ENCODE measurements at regions not wholly inside any gene's neighbourhood (a gene's known extent, or its start where the extent isn't known, plus 50 kb on each side); places are given as distances from the start of the nearest gene placed in this dataset.
A peak's percentile ranks its signal among the peaks of the same experiment; 100 is the strongest.

GRCh38 chr12:123096741-123097140, 54.1 kb downstream of the PITPNM2 start:
- TF ChIP-seq CTCF (IDR thresholded peaks at IDR 0.05), result no peak
- peaks cover 4 to 52% of the 10 kb centered on the region in 2 donors for H3K4me1 ChIP-seq
- no peak overlapping the region for H3K4me3 ChIP-seq
- ATAC-seq (no peak), DNase-seq (no peak)
- no peaks in the 10 kb centered on the region for H3K27me3 ChIP-seq
- H3K27ac ChIP-seq, result no peak overlapping the region
- intact Hi-C loops (cut with DNase I), result no loop called here
- no peaks in the 10 kb centered on the region for H3K9me3 ChIP-seq
- no peaks in the 10 kb centered on the region for H3K36me3 ChIP-seq

DNA sequence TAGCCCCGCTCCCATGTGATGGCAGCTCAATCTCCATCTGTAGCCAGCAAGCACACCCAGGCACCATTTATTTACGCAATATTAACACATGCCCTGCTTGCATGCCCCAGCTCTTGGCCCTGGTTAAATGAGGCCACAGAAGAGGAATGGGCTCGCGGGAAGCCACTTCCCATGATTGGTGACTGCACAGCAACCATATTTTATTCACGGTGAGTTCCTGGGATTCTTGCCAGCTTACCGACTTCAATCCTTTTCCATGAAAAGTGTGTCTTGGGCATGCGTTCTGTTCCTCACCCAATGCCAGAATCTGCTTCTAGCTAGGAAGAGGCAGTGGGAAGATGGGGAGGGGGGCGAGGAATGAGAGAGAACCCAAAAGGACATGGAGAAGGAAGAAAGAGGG, 54.7 kb downstream of the PITPNM2 start:
- TF ChIP-seq CTCF (IDR thresholded peaks at IDR 0.05), result no peak
- DNase-seq (no peak), ATAC-seq (no peak)
- Histone ChIP-seq H3K27me3 (no peaks in the 10 kb centered on the region), H3K36me3 (no peaks in the 10 kb centered on the region), H3K4me1 (peaks cover 4 to 51% of the 10 kb centered on the region in 2 donors), H3K9me3 (no peaks in the 10 kb centered on the region), H3K27ac (no peak overlapping the region), H3K4me3 (no peak overlapping the region)
- intact Hi-C loops (cut with DNase I), result no loop called here

GRCh38 chr12:123095078-123095881, 55.6 kb downstream of the PITPNM2 start:
- no peak for ATAC-seq
- H3K9me3 ChIP-seq, result no peaks in the 10 kb centered on the region
- no peak for TF ChIP-seq CTCF (IDR thresholded peaks at IDR 0.05)
- no peak overlapping the region for H3K27ac ChIP-seq
- H3K27me3 ChIP-seq, result no peaks in the 10 kb centered on the region
- intact Hi-C loops (cut with DNase I), result no loop called here
- no peaks in the 10 kb centered on the region for H3K36me3 ChIP-seq
- no peak overlapping the region for H3K4me3 ChIP-seq
- DNase-seq, result no peak
- H3K4me1 ChIP-seq, result peaks cover 4 to 44% of the 10 kb centered on the region in 2 donors

- Histone ChIP-seq H3K27me3 (no peaks in the 10 kb centered on the region), H3K4me1 (peaks cover 4 to 44% of the 10 kb centered on the region in 2 donors), H3K36me3 (no peaks in the 10 kb centered on the region), H3K4me3 (no peak overlapping the region), H3K9me3 (no peaks in the 10 kb centered on the region), H3K27ac (no peak overlapping the region)
- ATAC-seq (peak; percentile 19), DNase-seq (no peak)
- TF ChIP-seq CTCF (IDR thresholded peaks at IDR 0.05), result no peak
- intact Hi-C loops (cut with DNase I), result no loop called here
Measured at GRCh38 chr12:123094349-123095077, 56.4 kb downstream of the PITPNM2 start.

DNA sequence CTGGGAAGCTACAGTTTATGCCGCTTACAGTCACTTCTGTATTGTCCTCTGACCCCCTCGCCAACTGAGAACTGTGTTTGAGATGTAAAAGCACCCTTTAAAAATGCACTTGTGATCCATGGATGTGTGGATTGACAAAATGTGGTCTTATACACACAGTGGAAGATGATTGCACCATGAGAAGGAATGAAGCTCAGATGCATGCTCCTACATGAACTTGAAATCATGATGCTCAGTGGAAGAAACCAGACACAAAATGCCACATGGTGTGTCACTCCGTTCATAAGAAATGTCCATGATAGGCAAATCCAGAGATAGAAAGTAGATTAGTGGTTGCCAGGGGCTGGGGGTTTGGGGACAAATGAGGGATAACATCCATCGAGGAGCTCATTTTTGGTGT, 58.0 kb downstream of the PITPNM2 start:
- Histone ChIP-seq H3K27me3 (no peaks in the 10 kb centered on the region), H3K4me1 (peaks cover 4 to 50% of the 10 kb centered on the region in 2 donors), H3K27ac (no peak overlapping the region), H3K36me3 (no peaks in the 10 kb centered on the region), H3K9me3 (no peaks in the 10 kb centered on the region), H3K4me3 (no peak overlapping the region)
- no peak for DNase-seq
- intact Hi-C loops (cut with DNase I), result no loop called here
- ATAC-seq, result no peak
- TF ChIP-seq CTCF (IDR thresholded peaks at IDR 0.05), result no peak
